Mesendoderm (in vitro differentiated cells): ENCODE measurements at regions not wholly inside any gene's neighbourhood (a gene's known extent, or its start where the extent isn't known, plus 50 kb on each side); places are given as distances from the start of the nearest gene placed in this dataset.

Source experiments
- DNase-seq: peaks from one replicate; pipeline ENCODE4 v3.0.0; 2013
- H2AK5ac ChIP-seq: 2 replicates; pipeline ENCODE4 v1.6.1; 2013; ENCODE audit warnings: low read length, inconsistent platforms
- H2BK120ac ChIP-seq: 2 replicates; pipeline ENCODE4 v1.6.1; 2013; ENCODE audit warnings: low read depth, mild to moderate bottlenecking, low read length, moderate library complexity, mixed read lengths
- H2BK15ac ChIP-seq: replicated peaks from 2 replicates; pipeline ENCODE4 v1.6.1; 2013; ENCODE audit warnings: low read depth, mild to moderate bottlenecking, moderate library complexity
- H2BK5ac ChIP-seq: 2 replicates; pipeline ENCODE4 v1.6.1; 2013; ENCODE audit warnings: low read length, inconsistent platforms
- H3K18ac ChIP-seq: 2 replicates; pipeline ENCODE4 v1.6.1; 2013; ENCODE audit warnings: mild to moderate bottlenecking, low read length, mixed read lengths
- H3K23ac ChIP-seq: one replicate; pipeline ENCODE4 v1.6.1; 2013; ENCODE audit warnings: low read length
- H3K27ac ChIP-seq: 2 replicates; pipeline ENCODE4 v1.5.1; 2013; ENCODE audit warnings: low read depth, mild to moderate bottlenecking, inconsistent platforms, low read length, moderate library complexity
- H3K27me3 ChIP-seq: 2 replicates; pipeline ENCODE4 v1.6.1; 2013; ENCODE audit warnings: low read length, control low read depth, mild to moderate bottlenecking, inconsistent platforms; ENCODE audit not compliant: insufficient read depth, poor library complexity
- H3K36me3 ChIP-seq: 2 replicates; pipeline ENCODE4 v1.6.1; 2013; ENCODE audit warnings: low read length, inconsistent platforms; ENCODE audit not compliant: control insufficient read depth, insufficient read depth
- H3K4ac ChIP-seq: one replicate; pipeline ENCODE4 v1.6.1; 2013; ENCODE audit warnings: low read depth, mild to moderate bottlenecking, low read length, moderate library complexity
- H3K4me1 ChIP-seq: 2 replicates; pipeline ENCODE4 v1.6.1; 2013; ENCODE audit warnings: low read depth, low read length, inconsistent platforms; ENCODE audit not compliant: control insufficient read depth
- H3K4me2 ChIP-seq: 2 replicates; pipeline ENCODE4 v1.6.1; 2013; ENCODE audit warnings: low read length
- H3K4me3 ChIP-seq: 2 replicates; pipeline ENCODE4 v1.5.1; 2013; ENCODE audit warnings: mild to moderate bottlenecking, low read length
- H3K56ac ChIP-seq: one replicate; pipeline ENCODE4 v1.6.1; 2013; ENCODE audit warnings: low read length
- H3K79me1 ChIP-seq: 2 replicates; pipeline ENCODE4 v1.6.1; 2013; ENCODE audit warnings: low read length, inconsistent platforms
- H3K79me2 ChIP-seq: 2 replicates; pipeline ENCODE4 v1.6.1; 2013; ENCODE audit warnings: mild to moderate bottlenecking, low read length; ENCODE audit not compliant: control insufficient read depth, insufficient read depth
- H3K9ac ChIP-seq: 2 replicates; pipeline ENCODE4 v1.6.1; 2013; ENCODE audit warnings: low read length, inconsistent platforms
- H4K5ac ChIP-seq: one replicate; pipeline ENCODE4 v1.6.1; 2013; ENCODE audit warnings: low read length
- H4K8ac ChIP-seq: one replicate; pipeline ENCODE4 v1.6.1; 2013; ENCODE audit warnings: low read depth, mild to moderate bottlenecking, control low read depth, low read length, moderate library complexity
- WGBS: extraction: QIAGEN DNeasy Blood & Tissue Kit; methylation state at CpG from one replicate; pipeline ENCODE4 v1.1.7; 2013; ENCODE audit warnings: low lambda C conversion rate, missing lambda C conversion rate; ENCODE audit not compliant: insufficient coverage; ENCODE audit errors: extremely low coverage; 5-methylcytosine and 5-hydroxymethylcytosine counted together

GRCh38 chr7:91692800-91693199 is 187.7 kb downstream of the MTERF1 start:
- Histone ChIP-seq H3K4me1 (no peaks in the 10 kb centered on the region), H3K4ac (no peak overlapping the region), H3K27ac (no peak overlapping the region), H2BK5ac (no peak overlapping the region), H2BK15ac (no peak overlapping the region), H3K9ac (no peak overlapping the region), H3K27me3 (no peaks in the 10 kb centered on the region), H3K4me2 (no peak overlapping the region), H3K18ac (no peak overlapping the region), H3K4me3 (no peak overlapping the region), H2BK120ac (no peak overlapping the region), H4K8ac (no peak overlapping the region), H2AK5ac (no peak overlapping the region), H3K56ac (no peak overlapping the region), H3K79me2 (no peaks in the 10 kb centered on the region), H4K5ac (no peak overlapping the region), H3K36me3 (no peaks in the 10 kb centered on the region), H3K23ac (no peak overlapping the region), H3K79me1 (no peaks in the 10 kb centered on the region)
- DNase-seq: no peak
- WGBS: no CpG with 5 or more reads among the region's 3 CpGs

- Histone ChIP-seq H3K9ac (no peak overlapping the region), H2BK5ac (no peak overlapping the region), H2BK15ac (no peak overlapping the region), H4K5ac (no peak overlapping the region), H3K27me3 (no peaks in the 10 kb centered on the region), H3K79me1 (no peaks in the 10 kb centered on the region), H2BK120ac (no peak overlapping the region), H3K4me1 (no peaks in the 10 kb centered on the region), H3K4me2 (no peak overlapping the region), H2AK5ac (no peak overlapping the region), H3K18ac (no peak overlapping the region), H3K36me3 (no peaks in the 10 kb centered on the region), H3K4ac (no peak overlapping the region), H4K8ac (no peak overlapping the region), H3K23ac (no peak overlapping the region), H3K27ac (no peak overlapping the region), H3K56ac (no peak overlapping the region), H3K4me3 (no peak overlapping the region), H3K79me2 (no peaks in the 10 kb centered on the region)
- no CpG with 5 or more reads among the region's 3 CpGs for WGBS
- DNase-seq: no peak
These were observed 186.1 kb downstream of the MTERF1 start for GRCh38 chr7:91694351-91694841.

GRCh38 chr7:91710881-91711280 is 169.6 kb downstream of the MTERF1 start:
- DNase-seq: no peak
- Histone ChIP-seq H3K4ac (no peak overlapping the region), H3K79me1 (no peaks in the 10 kb centered on the region), H3K4me2 (no peak overlapping the region), H2BK120ac (no peak overlapping the region), H3K23ac (no peak overlapping the region), H3K18ac (no peak overlapping the region), H4K8ac (no peak overlapping the region), H3K4me1 (no peaks in the 10 kb centered on the region), H2BK5ac (no peak overlapping the region), H4K5ac (no peak overlapping the region), H3K9ac (no peak overlapping the region), H3K56ac (no peak overlapping the region), H3K27me3 (no peaks in the 10 kb centered on the region), H3K79me2 (no peaks in the 10 kb centered on the region), H3K36me3 (no peaks in the 10 kb centered on the region), H3K4me3 (no peak overlapping the region), H3K27ac (no peak overlapping the region), H2BK15ac (no peak overlapping the region), H2AK5ac (no peak overlapping the region)
- WGBS: no CpG with 5 or more reads among the region's 1 CpG

- Histone ChIP-seq H3K79me1 (no peaks in the 10 kb centered on the region), H3K56ac (no peak overlapping the region), H4K5ac (no peak overlapping the region), H2BK120ac (no peak overlapping the region), H3K27ac (no peak overlapping the region), H3K4me1 (no peaks in the 10 kb centered on the region), H3K36me3 (no peaks in the 10 kb centered on the region), H3K18ac (no peak overlapping the region), H2BK15ac (no peak overlapping the region), H4K8ac (no peak overlapping the region), H3K4me3 (no peak overlapping the region), H2BK5ac (no peak overlapping the region), H3K4me2 (no peak overlapping the region), H3K23ac (no peak overlapping the region), H3K27me3 (no peaks in the 10 kb centered on the region), H2AK5ac (no peak overlapping the region), H3K4ac (no peak overlapping the region), H3K9ac (no peak overlapping the region), H3K79me2 (no peaks in the 10 kb centered on the region)
- DNase-seq: no peak
These were observed 166.8 kb downstream of the MTERF1 start for GRCh38 chr7:91713669-91714068.

GRCh38 chr7:91717681-91718470 is 162.6 kb downstream of the MTERF1 start:
- DNase-seq: peak; percentile 72
- Histone ChIP-seq H3K79me1 (no peaks in the 10 kb centered on the region), H3K4me3 (no peak overlapping the region), H3K27ac (peak overlapping the region; percentile 51), H3K23ac (no peak overlapping the region), H3K9ac (no peak overlapping the region), H3K4me1 (no peaks in the 10 kb centered on the region), H4K5ac (no peak overlapping the region), H3K4ac (no peak overlapping the region), H3K36me3 (no peaks in the 10 kb centered on the region), H4K8ac (no peak overlapping the region), H3K27me3 (no peaks in the 10 kb centered on the region), H3K79me2 (no peaks in the 10 kb centered on the region), H3K18ac (no peak overlapping the region), H2BK5ac (no peak overlapping the region), H2BK15ac (no peak overlapping the region), H2AK5ac (no peak overlapping the region), H3K56ac (no peak overlapping the region), H3K4me2 (no peak overlapping the region), H2BK120ac (no peak overlapping the region)
- no CpG with 5 or more reads among the region's 2 CpGs for WGBS

GRCh38 chr7:91719008-91719407 is 161.5 kb downstream of the MTERF1 start:
- Histone ChIP-seq H2BK5ac (no peak overlapping the region), H3K4ac (no peak overlapping the region), H3K79me2 (no peaks in the 10 kb centered on the region), H3K23ac (no peak overlapping the region), H2BK15ac (no peak overlapping the region), H4K5ac (no peak overlapping the region), H3K27me3 (no peaks in the 10 kb centered on the region), H3K79me1 (no peaks in the 10 kb centered on the region), H3K36me3 (no peaks in the 10 kb centered on the region), H3K4me3 (no peak overlapping the region), H3K18ac (no peak overlapping the region), H2BK120ac (no peak overlapping the region), H4K8ac (no peak overlapping the region), H3K4me2 (no peak overlapping the region), H2AK5ac (no peak overlapping the region), H3K56ac (peak overlapping the region; percentile 15), H3K27ac (peak overlapping the region; percentile 28), H3K4me1 (no peaks in the 10 kb centered on the region), H3K9ac (no peak overlapping the region)
- no CpG with 5 or more reads among the region's 1 CpG for WGBS
- DNase-seq: peak; percentile 77
